Breast epithelium (tissue), 3 donors: ENCODE measurements at regions not wholly inside any gene's neighbourhood (a gene's known extent, or its start where the extent isn't known, plus 50 kb on each side); places are given as distances from the start of the nearest gene placed in this dataset.

Source experiments
- CTCF ChIP-seq, 3 donors: fragments of 450-650 bp; IDR thresholded peaks; one replicate each; pipeline ENCODE4 v1.5.1; 2016 to 2017; ENCODE audit warnings: antibody characterized with exemption in 3 of 3, mild to moderate bottlenecking in 3 of 3, moderate library complexity in 3 of 3
- POLR2A ChIP-seq: fragments of 450-650 bp; IDR thresholded peaks from one replicate; pipeline ENCODE4 v1.6.1; 2016; ENCODE audit warnings: antibody characterized with exemption, mild to moderate bottlenecking, moderate library complexity
- POLR2AphosphoS5 ChIP-seq, 3 donors: sonication (generic); formaldehyde crosslinking; IDR thresholded peaks; one replicate each; pipeline ENCODE4 v1.6.1; 2017; ENCODE audit warnings: antibody characterized with exemption in 3 of 3

DNA sequence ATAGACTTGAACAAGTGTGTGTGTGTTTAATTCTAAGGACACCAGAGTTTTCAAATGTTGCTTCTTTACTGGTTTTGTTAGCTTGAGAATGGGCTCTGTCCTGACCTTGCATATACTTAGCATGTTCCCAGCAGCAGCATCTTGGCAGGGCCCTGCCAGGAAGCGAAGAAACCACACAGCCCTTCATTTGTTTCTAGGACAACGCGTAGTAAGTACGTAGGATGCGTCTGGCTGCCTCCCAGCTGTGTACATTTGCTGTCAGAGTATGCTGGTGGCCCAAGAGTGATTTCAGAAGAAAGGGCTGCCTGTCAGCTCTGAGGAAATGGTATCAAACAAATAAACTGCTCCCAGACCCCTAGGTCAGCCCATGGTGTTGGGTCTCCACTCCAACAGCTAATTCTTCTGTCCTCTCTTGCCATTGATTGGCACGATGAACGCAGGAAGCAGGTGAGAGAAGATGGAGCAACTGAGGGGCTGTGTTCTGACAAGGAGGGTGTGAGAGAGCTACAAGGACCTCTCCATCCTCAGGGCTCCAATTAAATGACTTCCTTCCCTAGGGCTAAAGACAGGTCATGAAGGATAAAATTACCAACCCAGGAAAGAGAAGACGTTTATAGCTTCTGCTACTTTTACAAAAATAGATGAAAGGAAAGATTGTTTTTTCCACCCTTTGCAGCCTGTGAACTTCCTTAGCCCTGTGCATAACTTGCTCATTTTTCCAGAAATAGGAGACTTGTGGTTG is 55.9 kb upstream of the HDDC2 start:
- TF ChIP-seq POLR2A (no peak), CTCF (IDR thresholded peaks at IDR 0.05) (no peak), POLR2AphosphoS5 (IDR thresholded peaks at IDR 0.05) (no peak)
